ENCODE measurements at regions not wholly inside any gene's neighbourhood (a gene's known extent, or its start where the extent isn't known, plus 50 kb on each side); places are given as distances from the start of the nearest gene placed in this dataset.

DNA sequence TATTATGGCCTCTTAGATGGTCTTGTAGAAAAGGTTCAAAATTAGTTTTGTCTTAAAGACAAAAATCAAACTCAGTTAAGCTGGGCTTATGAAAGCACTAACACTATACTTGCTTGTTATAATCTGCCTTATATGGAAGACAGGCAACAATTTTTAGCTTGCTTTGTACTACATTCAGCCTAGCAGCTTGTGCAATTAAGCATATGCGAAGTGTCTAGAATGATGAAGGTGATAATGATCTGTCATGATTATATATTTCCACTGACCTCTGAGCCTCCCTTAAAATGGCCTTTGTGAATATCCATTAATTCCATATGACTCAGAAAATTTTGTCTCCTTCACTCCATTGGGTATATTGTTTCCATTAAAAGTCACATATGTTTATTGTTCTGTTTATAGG, 834.9 kb downstream of the OLFM4 start:
- no peak for DNase-seq (ENCODE audit: low read depth)

DNA sequence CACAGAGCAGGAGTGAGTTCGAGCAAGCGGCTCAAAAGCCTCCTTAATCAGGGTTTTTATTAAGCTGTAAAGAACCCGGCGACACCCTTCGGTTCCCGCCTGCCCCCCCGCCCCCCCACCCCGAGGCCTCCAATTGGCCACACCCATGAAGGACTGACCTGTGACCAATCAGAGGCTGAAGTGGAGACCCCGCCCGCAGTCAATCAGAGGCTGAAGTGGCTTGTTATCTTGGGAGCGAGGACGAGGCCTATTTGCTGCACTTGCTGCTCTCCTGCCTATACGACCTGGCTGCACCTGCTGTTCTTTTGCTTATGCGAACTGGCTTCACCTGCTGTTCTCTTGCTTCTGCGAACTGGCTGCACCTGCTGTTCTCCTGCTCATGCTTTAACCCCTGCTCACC, 844.9 kb downstream of the OLFM4 start:
- no peak for DNase-seq (ENCODE audit: low read depth)

DNA sequence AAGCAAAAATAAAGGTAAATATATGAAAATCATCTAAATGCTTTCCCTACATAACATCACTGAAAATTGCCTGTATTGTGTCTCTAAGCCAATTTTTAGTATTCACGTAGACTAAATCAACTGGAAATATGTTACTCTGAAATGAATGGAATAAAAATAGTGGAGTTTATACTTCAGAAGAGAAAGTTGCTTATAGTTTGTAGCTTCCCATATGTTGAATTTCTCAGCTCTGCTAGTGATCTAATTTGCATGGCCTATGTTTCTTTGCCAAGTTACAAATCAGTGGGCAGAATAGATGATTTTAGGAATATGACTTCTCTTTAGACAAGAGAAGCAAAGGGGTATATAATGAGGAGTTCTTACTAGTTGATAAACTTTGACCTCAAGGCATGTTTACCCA, 850.2 kb downstream of the OLFM4 start:
- no peak for DNase-seq (ENCODE audit: low read depth)

DNA sequence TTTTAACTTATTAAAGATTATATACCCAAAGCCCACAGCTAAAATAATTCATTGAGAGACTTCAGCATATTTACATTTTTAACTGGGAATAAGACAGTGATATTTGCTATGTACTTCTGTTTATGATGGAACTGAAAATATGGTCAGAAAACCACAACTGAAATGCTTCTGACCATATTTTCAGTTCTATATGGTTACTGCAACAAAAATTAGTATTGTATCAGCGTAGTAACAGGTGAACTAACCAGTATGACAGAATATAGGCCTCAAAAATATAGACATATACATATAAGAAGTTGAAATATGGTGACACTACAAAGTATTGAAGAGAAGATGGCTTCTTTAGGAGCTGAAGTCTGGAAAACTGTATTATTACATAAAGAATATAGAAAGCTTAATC, 857.4 kb downstream of the OLFM4 start:
- DNase-seq (ENCODE audit: low read depth), result no peak

- DNase-seq (ENCODE audit: low read depth), result no peak
These were observed 862.1 kb downstream of the OLFM4 start for GRCh38 chr13:53890696-53891095.

DNA sequence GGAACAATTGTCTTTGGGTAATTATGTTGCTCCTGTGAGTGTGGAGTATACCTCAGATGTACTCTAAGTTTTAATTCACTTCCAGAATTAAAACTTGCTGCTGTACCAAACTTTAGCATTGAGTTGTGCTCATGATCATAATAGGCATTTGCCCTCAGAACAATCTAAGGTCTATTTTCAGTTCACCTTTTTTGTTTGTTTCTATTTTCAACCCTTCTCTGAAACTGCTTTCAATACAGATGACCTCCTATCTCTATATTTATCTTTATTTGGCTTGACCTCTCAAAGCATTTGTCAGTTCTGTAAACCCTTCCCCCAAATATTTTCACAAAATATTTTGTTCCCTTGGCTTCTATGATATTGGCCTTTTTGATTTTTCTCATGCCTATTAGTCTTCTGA, 873.0 kb downstream of the OLFM4 start:
- no peak for DNase-seq (ENCODE audit: low read depth)

- DNase-seq (ENCODE audit: low read depth), result no peak
These were observed 879.3 kb downstream of the OLFM4 start for GRCh38 chr13:53907891-53908290.

DNA sequence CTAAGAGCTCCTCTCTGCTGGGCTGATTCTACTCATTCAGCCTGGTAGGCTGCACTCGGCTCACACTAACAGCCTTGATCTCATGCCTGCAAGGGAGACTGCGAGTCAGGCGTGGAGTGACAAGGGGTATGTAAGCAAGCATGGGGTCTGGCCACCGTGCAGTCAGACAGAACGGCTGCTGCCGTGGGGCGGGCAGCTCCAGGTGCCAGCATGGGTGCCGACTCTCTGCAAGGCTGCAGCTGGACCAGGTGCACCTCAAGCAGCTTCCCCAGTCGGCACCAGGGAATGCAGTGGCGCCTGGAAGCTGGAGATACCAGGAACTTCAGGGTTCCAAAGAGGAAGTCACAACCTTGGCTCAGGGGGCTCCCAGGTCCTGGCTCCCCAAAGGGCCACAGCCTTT, 892.3 kb downstream of the OLFM4 start:
- DNase-seq (ENCODE audit: low read depth), result no peak

- no peak for DNase-seq (ENCODE audit: low read depth)
These were observed 892.9 kb downstream of the OLFM4 start for GRCh38 chr13:53921473-53921872.

GRCh38 chr13:53941588-53942190, 913.1 kb downstream of the OLFM4 start:
- DNase-seq (ENCODE audit: low read depth), result no peak

DNA sequence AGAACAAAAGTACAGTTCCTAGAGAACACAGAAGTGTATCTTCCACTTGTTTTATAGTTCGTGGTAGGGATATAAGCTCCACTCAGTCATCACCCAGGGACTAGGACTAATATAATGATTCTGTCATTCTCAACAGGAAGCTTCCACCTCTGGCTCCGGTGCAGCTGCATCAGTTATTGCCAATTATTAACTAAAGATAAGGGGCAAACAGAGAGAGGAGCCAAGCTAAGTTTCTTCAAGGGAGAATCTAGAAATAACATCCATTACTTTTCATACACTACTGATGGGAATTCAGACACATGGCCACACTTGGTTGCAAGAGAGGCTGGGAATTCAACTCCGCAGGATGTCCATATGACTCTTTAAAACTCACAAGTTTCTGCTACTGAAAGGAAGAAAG, 917.9 kb downstream of the OLFM4 start:
- no peak for DNase-seq (ENCODE audit: low read depth)

GRCh38 chr13:53953183-53953582, 924.6 kb downstream of the OLFM4 start:
- no peak for DNase-seq (ENCODE audit: low read depth)

Measured in HS-5 (cell line).